ENCODE measurements at regions not wholly inside any gene's neighbourhood (a gene's known extent, or its start where the extent isn't known, plus 50 kb on each side); places are given as distances from the start of the nearest gene placed in this dataset.

- H3K4me1 ChIP-seq, result peaks cover 0 to 5% (median 0%) of the 10 kb centered on the region in 12 donors
- peaks cover 0 to 29% (median 0%) of the 10 kb centered on the region in 12 donors for H3K9me3 ChIP-seq
- 88 to 97% (median 91%) methylated on average over 1 of the region's 1 CpG for WGBS, 4 donors
- ATAC-seq (no peak), DNase-seq (no peak)
- TF ChIP-seq CTCF (IDR thresholded peaks at IDR 0.05), result no peak
- TF ChIP-seq POLR2A (IDR thresholded peaks at IDR 0.05), result no peak
- intact Hi-C loops (cut with DNase I), result no loop called here
- no peaks in the 10 kb centered on the region for H3K27me3 ChIP-seq
- no peak overlapping the region for H3K27ac ChIP-seq
- H3K4me3 ChIP-seq, result no peak overlapping the region
- no peaks in the 10 kb centered on the region for H3K36me3 ChIP-seq
Observed at GRCh38 chr1:166544036-166544435, 295.2 kb upstream of the POGK start.

GRCh38 chr1:166544561-166544960 lies 294.7 kb upstream of the POGK start:
- ATAC-seq, result peak in 2 of 4 donors; percentile 36 to 41
- Histone ChIP-seq H3K4me1 (peaks cover 0 to 5% (median 0%) of the 10 kb centered on the region in 12 donors), H3K27ac (no peak overlapping the region), H3K9me3 (peaks cover 0 to 34% (median 2%) of the 10 kb centered on the region in 12 donors), H3K27me3 (no peaks in the 10 kb centered on the region), H3K4me3 (no peak overlapping the region), H3K36me3 (no peaks in the 10 kb centered on the region)
- 28 to 50% (median 36%) methylated on average over 1 of the region's 1 CpG for WGBS, 4 donors
- DNase-seq, result no peak
- intact Hi-C loops (cut with DNase I), result no loop called here
- TF ChIP-seq POLR2A (IDR thresholded peaks at IDR 0.05) (no peak), CTCF (IDR thresholded peaks at IDR 0.05) (no peak)

- Histone ChIP-seq H3K36me3 (no peaks in the 10 kb centered on the region), H3K4me3 (no peak overlapping the region), H3K27ac (no peak overlapping the region), H3K4me1 (no peaks in the 10 kb centered on the region), H3K9me3 (peaks cover 0 to 39% (median 0%) of the 10 kb centered on the region in 12 donors), H3K27me3 (no peaks in the 10 kb centered on the region)
- intact Hi-C loops (cut with DNase I), result no loop called here
- TF ChIP-seq CTCF (IDR thresholded peaks at IDR 0.05) (no peak), POLR2A (IDR thresholded peaks at IDR 0.05) (no peak)
- ATAC-seq (no peak), DNase-seq (no peak)
- 29 to 39% (median 31%) methylated on average over 1 of the region's 1 CpG for WGBS, 4 donors
Observed at GRCh38 chr1:166552706-166553105, 286.6 kb upstream of the POGK start.

GRCh38 chr1:166570954-166571353 lies 268.3 kb upstream of the POGK start:
- no peaks in the 10 kb centered on the region for H3K4me1 ChIP-seq
- H3K36me3 ChIP-seq, result no peaks in the 10 kb centered on the region
- DNase-seq, result no peak
- peaks cover 0 to 2% (median 0%) of the 10 kb centered on the region in 12 donors for H3K9me3 ChIP-seq
- H3K27me3 ChIP-seq, result no peaks in the 10 kb centered on the region
- TF ChIP-seq CTCF (IDR thresholded peaks at IDR 0.05) (no peak), POLR2A (IDR thresholded peaks at IDR 0.05) (no peak)
- intact Hi-C loops (cut with DNase I), result no loop called here
- ATAC-seq, result peak in 1 of 4 donors; percentile 32
- H3K27ac ChIP-seq, result no peak overlapping the region
- no peak overlapping the region for H3K4me3 ChIP-seq
